MM.1S (cell line): ENCODE measurements at regions not wholly inside any gene's neighbourhood (a gene's known extent, or its start where the extent isn't known, plus 50 kb on each side); places are given as distances from the start of the nearest gene placed in this dataset.

Experiments
- DNase-seq: peaks from one replicate; pipeline ENCODE4 v3.0.0-alpha.2; 2015
- H2AFZ ChIP-seq: fragments of 300-600 bp; sonication (generic); 2 replicates; pipeline ENCODE4 v1.6.0; 2016; ENCODE audit warnings: antibody characterized with exemption, low read length
- H3F3A ChIP-seq: fragments of 300-600 bp; sonication (generic); 2 replicates; pipeline ENCODE4 v1.6.1; 2016; ENCODE audit warnings: mild to moderate bottlenecking, antibody characterized with exemption, low read length, moderate library complexity, mixed read lengths; ENCODE audit not compliant: insufficient read depth
- H3K27ac ChIP-seq: fragments of 300-600 bp; sonication (generic); 2 replicates; pipeline ENCODE4 v1.5.1; 2016; ENCODE audit warnings: mild to moderate bottlenecking, low read length
- H3K27me3 ChIP-seq: fragments of 300-600 bp; sonication (generic); replicated peaks from 2 replicates; pipeline ENCODE4 v1.6.0; 2016; ENCODE audit warnings: low read length; ENCODE audit not compliant: insufficient read depth
- H3K36me3 ChIP-seq: fragments of 300-600 bp; sonication (generic); replicated peaks from 2 replicates; pipeline ENCODE4 v1.6.1; 2016; ENCODE audit warnings: mild to moderate bottlenecking, low read length, mixed read lengths; ENCODE audit not compliant: insufficient read depth
- H3K4me1 ChIP-seq: fragments of 300-600 bp; sonication (generic); 2 replicates; pipeline ENCODE4 v1.6.1; 2016; ENCODE audit warnings: low read length, mixed read lengths
- H3K4me2 ChIP-seq: fragments of 300-600 bp; sonication (generic); 2 replicates; pipeline ENCODE4 v1.6.0; 2016; ENCODE audit warnings: low read depth, low read length
- H3K4me3 ChIP-seq: fragments of 300-600 bp; sonication (generic); 2 replicates; pipeline ENCODE4 v1.5.1; 2016; ENCODE audit warnings: low read length, mixed read lengths
- H3K79me2 ChIP-seq: fragments of 300-600 bp; sonication (generic); 2 replicates; pipeline ENCODE4 v1.6.1; 2016; ENCODE audit warnings: mixed run types, low read length, mixed read lengths
- H3K9ac ChIP-seq: fragments of 300-600 bp; sonication (generic); 2 replicates; pipeline ENCODE4 v1.6.1; 2016; ENCODE audit warnings: low read length, mixed read lengths
- H3K9me2 ChIP-seq: fragments of 300-600 bp; sonication (generic); replicated peaks from 2 replicates; pipeline ENCODE4 v1.6.1; 2016; ENCODE audit warnings: mild to moderate bottlenecking, low read length, mixed read lengths; ENCODE audit not compliant: insufficient read depth
- H3K9me3 ChIP-seq: fragments of 300-600 bp; sonication (generic); replicated peaks from 2 replicates; pipeline ENCODE4 v1.6.1; 2016; ENCODE audit warnings: mild to moderate bottlenecking, low read length, mixed read lengths; ENCODE audit not compliant: insufficient read depth
- H4K20me1 ChIP-seq: fragments of 300-600 bp; sonication (generic); 2 replicates; pipeline ENCODE4 v1.6.1; 2016; ENCODE audit warnings: mild to moderate bottlenecking, low read length, moderate library complexity, mixed read lengths; ENCODE audit not compliant: insufficient read depth
- EZH2 ChIP-seq: fragments of 300-600 bp; sonication (generic); optimal IDR thresholded peaks from 2 replicates; pipeline ENCODE3; 2017; ENCODE audit warnings: low read depth, mild to moderate bottlenecking, antibody characterized with exemption, low read length, mixed read lengths
- EZH2phosphoT487 ChIP-seq: fragments of 300-600 bp; sonication (generic); IDR thresholded peaks from 2 replicates; pipeline ENCODE4 v1.6.1; 2018; ENCODE audit warnings: antibody characterized with exemption, low read length
- TF ChIP-seq, protein P1 (sequence below): fragments of 300-600 bp; sonication (generic); IDR thresholded peaks from 2 replicates; pipeline ENCODE4 v1.5.1; 2016; ENCODE audit warnings: antibody characterized with exemption, low read length, mixed read lengths

GRCh38 chr14:58865514-58866281 is 227.9 kb downstream of the DACT1 start:
- no peaks in the 10 kb centered on the region for H3K4me1 ChIP-seq
- TF ChIP-seq, protein P1, sequence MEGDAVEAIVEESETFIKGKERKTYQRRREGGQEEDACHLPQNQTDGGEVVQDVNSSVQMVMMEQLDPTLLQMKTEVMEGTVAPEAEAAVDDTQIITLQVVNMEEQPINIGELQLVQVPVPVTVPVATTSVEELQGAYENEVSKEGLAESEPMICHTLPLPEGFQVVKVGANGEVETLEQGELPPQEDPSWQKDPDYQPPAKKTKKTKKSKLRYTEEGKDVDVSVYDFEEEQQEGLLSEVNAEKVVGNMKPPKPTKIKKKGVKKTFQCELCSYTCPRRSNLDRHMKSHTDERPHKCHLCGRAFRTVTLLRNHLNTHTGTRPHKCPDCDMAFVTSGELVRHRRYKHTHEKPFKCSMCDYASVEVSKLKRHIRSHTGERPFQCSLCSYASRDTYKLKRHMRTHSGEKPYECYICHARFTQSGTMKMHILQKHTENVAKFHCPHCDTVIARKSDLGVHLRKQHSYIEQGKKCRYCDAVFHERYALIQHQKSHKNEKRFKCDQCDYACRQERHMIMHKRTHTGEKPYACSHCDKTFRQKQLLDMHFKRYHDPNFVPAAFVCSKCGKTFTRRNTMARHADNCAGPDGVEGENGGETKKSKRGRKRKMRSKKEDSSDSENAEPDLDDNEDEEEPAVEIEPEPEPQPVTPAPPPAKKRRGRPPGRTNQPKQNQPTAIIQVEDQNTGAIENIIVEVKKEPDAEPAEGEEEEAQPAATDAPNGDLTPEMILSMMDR = no peak
- TF ChIP-seq EZH2phosphoT487 = no peak
- no peak for TF ChIP-seq EZH2
- no peak for DNase-seq
- H3K27me3 ChIP-seq = no peaks in the 10 kb centered on the region
- no peaks in the 10 kb centered on the region for H3K36me3 ChIP-seq
- no peak overlapping the region for H3K4me2 ChIP-seq
- no peak overlapping the region for H3K27ac ChIP-seq
- no peak overlapping the region for H3K9ac ChIP-seq
- no peaks in the 10 kb centered on the region for H3F3A ChIP-seq
- no peaks in the 10 kb centered on the region for H4K20me1 ChIP-seq
- no peak overlapping the region for H2AFZ ChIP-seq
- no peaks in the 10 kb centered on the region for H3K79me2 ChIP-seq
- no peaks in the 10 kb centered on the region for H3K9me2 ChIP-seq
- no peak overlapping the region for H3K4me3 ChIP-seq
- no peaks in the 10 kb centered on the region for H3K9me3 ChIP-seq

DNA sequence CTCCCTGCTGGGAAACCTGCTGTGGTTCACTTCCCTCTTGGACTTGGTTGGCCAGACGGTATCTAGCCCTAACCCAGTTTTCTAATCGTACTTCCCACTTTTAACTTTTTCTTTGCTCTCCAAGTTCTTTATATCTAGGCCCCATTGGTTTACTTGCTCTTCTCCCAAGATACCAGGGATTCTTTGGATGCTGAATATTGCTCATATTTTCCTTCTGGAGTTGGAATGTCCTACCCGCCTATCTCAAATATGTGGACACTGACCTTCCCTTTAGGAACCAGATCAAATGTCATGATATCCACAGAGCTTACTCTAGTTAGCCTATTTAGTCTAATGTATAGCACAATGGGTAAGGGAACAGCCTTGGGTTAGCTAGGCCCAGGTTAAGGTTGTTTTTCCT is 228.6 kb downstream of the DACT1 start:
- Histone ChIP-seq H3K4me1 (no peaks in the 10 kb centered on the region), H3K4me2 (no peak overlapping the region), H2AFZ (no peak overlapping the region), H3F3A (no peaks in the 10 kb centered on the region), H3K27me3 (no peaks in the 10 kb centered on the region), H3K27ac (no peak overlapping the region), H3K4me3 (no peak overlapping the region), H3K9ac (no peak overlapping the region), H3K36me3 (no peaks in the 10 kb centered on the region), H4K20me1 (no peaks in the 10 kb centered on the region), H3K9me2 (no peaks in the 10 kb centered on the region), H3K79me2 (no peaks in the 10 kb centered on the region), H3K9me3 (no peaks in the 10 kb centered on the region)
- no peak for DNase-seq
- TF ChIP-seq, protein P1 = no peak
- TF ChIP-seq EZH2phosphoT487 = no peak
- TF ChIP-seq EZH2 = no peak

DNA sequence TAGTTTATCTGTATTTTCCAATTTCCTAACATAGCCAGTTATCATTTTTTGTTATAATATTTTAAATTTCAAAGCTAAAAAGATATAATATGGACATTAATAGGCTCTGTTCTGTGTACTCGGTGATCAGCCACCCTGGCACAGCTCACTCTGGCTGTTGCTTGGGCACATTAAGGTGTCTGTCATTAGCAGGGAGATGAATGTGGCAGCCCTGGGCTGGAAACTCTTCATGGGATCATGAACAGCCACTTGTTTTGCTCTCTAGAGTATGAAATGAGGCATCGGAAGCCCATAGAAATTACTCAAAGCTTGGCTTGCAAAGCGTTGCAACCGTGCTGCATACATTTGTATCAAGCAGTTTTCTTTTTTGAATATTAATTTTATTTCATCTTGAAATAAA is 233.2 kb downstream of the DACT1 start:
- no peak for TF ChIP-seq EZH2phosphoT487
- no peak for TF ChIP-seq EZH2
- TF ChIP-seq, protein P1 = no peak
- Histone ChIP-seq H3K4me2 (no peak overlapping the region), H2AFZ (no peak overlapping the region), H3K9me2 (no peaks in the 10 kb centered on the region), H3K36me3 (no peaks in the 10 kb centered on the region), H3K27ac (no peak overlapping the region), H4K20me1 (no peaks in the 10 kb centered on the region), H3K79me2 (no peaks in the 10 kb centered on the region), H3K9me3 (no peaks in the 10 kb centered on the region), H3K27me3 (no peaks in the 10 kb centered on the region), H3K4me3 (no peak overlapping the region), H3F3A (no peaks in the 10 kb centered on the region), H3K9ac (no peak overlapping the region), H3K4me1 (no peaks in the 10 kb centered on the region)
- DNase-seq = no peak
